ENCODE measurements at regions not wholly inside any gene's neighbourhood (a gene's known extent, or its start where the extent isn't known, plus 50 kb on each side); places are given as distances from the start of the nearest gene placed in this dataset.

- Mint-ChIP-seq H3K27ac (no peak overlapping the region), H3K9me3 (no peaks in the 10 kb centered on the region), H3K36me3 (no peaks in the 10 kb centered on the region), H3K4me1 (no peaks in the 10 kb centered on the region), H3K27me3 (no peaks in the 10 kb centered on the region), H3K4me3 (no peak overlapping the region)
- no peak for ATAC-seq
These were observed 178.2 kb upstream of the GOLIM4 start for GRCh38 chr3:168273917-168274316.

- Mint-ChIP-seq H3K27me3 (no peaks in the 10 kb centered on the region), H3K36me3 (no peaks in the 10 kb centered on the region), H3K4me3 (no peak overlapping the region), H3K9me3 (no peaks in the 10 kb centered on the region), H3K27ac (no peak overlapping the region), H3K4me1 (no peaks in the 10 kb centered on the region)
- ATAC-seq, result no peak
These were observed 177.3 kb upstream of the GOLIM4 start for GRCh38 chr3:168273036-168273435.

GRCh38 chr3:168272343-168272985, 176.7 kb upstream of the GOLIM4 start:
- no peak for ATAC-seq
- H3K27ac Mint-ChIP-seq, result no peak overlapping the region
- H3K4me1 Mint-ChIP-seq, result no peaks in the 10 kb centered on the region

GRCh38 chr3:168271932-168272331, 176.2 kb upstream of the GOLIM4 start:
- H3K27ac Mint-ChIP-seq, result no peak overlapping the region
- no peaks in the 10 kb centered on the region for H3K36me3 Mint-ChIP-seq
- H3K27me3 Mint-ChIP-seq, result no peaks in the 10 kb centered on the region
- H3K4me3 Mint-ChIP-seq, result no peak overlapping the region
- H3K4me1 Mint-ChIP-seq, result no peaks in the 10 kb centered on the region
- no peaks in the 10 kb centered on the region for H3K9me3 Mint-ChIP-seq
- no peak for ATAC-seq

More at GRCh38 chr3:168272343-168272985, 176.7 kb upstream of the GOLIM4 start:
- Mint-ChIP-seq H3K36me3 (no peaks in the 10 kb centered on the region), H3K27me3 (no peaks in the 10 kb centered on the region), H3K4me3 (no peak overlapping the region), H3K9me3 (no peaks in the 10 kb centered on the region)

- ATAC-seq, result no peak
- Mint-ChIP-seq H3K9me3 (no peaks in the 10 kb centered on the region), H3K36me3 (no peaks in the 10 kb centered on the region), H3K4me1 (no peaks in the 10 kb centered on the region), H3K27me3 (no peaks in the 10 kb centered on the region), H3K4me3 (no peak overlapping the region), H3K27ac (no peak overlapping the region)
These were observed 173.3 kb upstream of the GOLIM4 start for GRCh38 chr3:168269001-168269400.

GRCh38 chr3:168267179-168267578, 171.5 kb upstream of the GOLIM4 start:
- Mint-ChIP-seq H3K9me3 (no peaks in the 10 kb centered on the region), H3K36me3 (no peaks in the 10 kb centered on the region), H3K4me3 (no peak overlapping the region), H3K27me3 (peaks cover under 1% of the 10 kb centered on the region), H3K27ac (no peak overlapping the region), H3K4me1 (no peaks in the 10 kb centered on the region)
- ATAC-seq, result no peak

GRCh38 chr3:168266335-168266734, 170.6 kb upstream of the GOLIM4 start:
- Mint-ChIP-seq H3K27me3 (peaks cover 9% of the 10 kb centered on the region), H3K4me3 (no peak overlapping the region), H3K27ac (no peak overlapping the region), H3K4me1 (no peaks in the 10 kb centered on the region), H3K36me3 (no peaks in the 10 kb centered on the region), H3K9me3 (no peaks in the 10 kb centered on the region)
- no peak for ATAC-seq

GRCh38 chr3:168262887-168263286, 167.2 kb upstream of the GOLIM4 start:
- Mint-ChIP-seq H3K27ac (no peak overlapping the region), H3K9me3 (peaks cover 2% of the 10 kb centered on the region), H3K36me3 (no peaks in the 10 kb centered on the region), H3K4me1 (no peaks in the 10 kb centered on the region), H3K4me3 (no peak overlapping the region), H3K27me3 (peaks cover 26% of the 10 kb centered on the region)
- ATAC-seq, result no peak

GRCh38 chr3:168260859-168261258, 165.1 kb upstream of the GOLIM4 start:
- Mint-ChIP-seq H3K27ac (no peak overlapping the region), H3K9me3 (peaks cover 13% of the 10 kb centered on the region), H3K4me1 (no peaks in the 10 kb centered on the region), H3K4me3 (no peak overlapping the region), H3K36me3 (no peaks in the 10 kb centered on the region), H3K27me3 (peaks cover 26% of the 10 kb centered on the region)
- ATAC-seq, result no peak

- Mint-ChIP-seq H3K36me3 (no peaks in the 10 kb centered on the region), H3K4me1 (peaks cover 20% of the 10 kb centered on the region), H3K27ac (no peak overlapping the region), H3K4me3 (no peak overlapping the region), H3K27me3 (peaks cover 50% of the 10 kb centered on the region), H3K9me3 (peaks cover 15% of the 10 kb centered on the region)
- peak; percentile 40 for ATAC-seq
These were observed 155.6 kb upstream of the GOLIM4 start for GRCh38 chr3:168251371-168251770.

GRCh38 chr3:168250415-168250861, 154.7 kb upstream of the GOLIM4 start:
- H3K36me3 Mint-ChIP-seq, result no peaks in the 10 kb centered on the region
- peaks cover 50% of the 10 kb centered on the region for H3K27me3 Mint-ChIP-seq
- H3K4me3 Mint-ChIP-seq, result peak overlapping the region; percentile 57
- no peak overlapping the region for H3K27ac Mint-ChIP-seq
- peaks cover 9% of the 10 kb centered on the region for H3K9me3 Mint-ChIP-seq
- no peak for ATAC-seq
- peaks cover 20% of the 10 kb centered on the region for H3K4me1 Mint-ChIP-seq

GRCh38 chr3:168249550-168250414, 154.1 kb upstream of the GOLIM4 start:
- peak; percentile 67 for ATAC-seq
- Mint-ChIP-seq H3K9me3 (peaks cover 2% of the 10 kb centered on the region), H3K4me1 (peaks cover 20% of the 10 kb centered on the region), H3K36me3 (no peaks in the 10 kb centered on the region), H3K4me3 (peak overlapping the region; percentile 75), H3K27ac (no peak overlapping the region), H3K27me3 (peaks cover 50% of the 10 kb centered on the region)

GRCh38 chr3:168249205-168249549, 153.5 kb upstream of the GOLIM4 start:
- Mint-ChIP-seq H3K4me1 (peaks cover 20% of the 10 kb centered on the region), H3K4me3 (peak overlapping the region; percentile 75), H3K27me3 (peaks cover 50% of the 10 kb centered on the region), H3K9me3 (no peaks in the 10 kb centered on the region), H3K36me3 (no peaks in the 10 kb centered on the region), H3K27ac (no peak overlapping the region)
- ATAC-seq, result no peak

- ATAC-seq, result no peak
- Mint-ChIP-seq H3K4me1 (peaks cover 20% of the 10 kb centered on the region), H3K9me3 (no peaks in the 10 kb centered on the region), H3K36me3 (no peaks in the 10 kb centered on the region), H3K27me3 (peaks cover 50% of the 10 kb centered on the region), H3K27ac (no peak overlapping the region), H3K4me3 (peak overlapping the region; percentile 75)
These were observed 152.9 kb upstream of the GOLIM4 start for GRCh38 chr3:168248383-168249204.

- Mint-ChIP-seq H3K4me3 (no peak overlapping the region), H3K9me3 (peaks cover 3% of the 10 kb centered on the region), H3K27ac (no peak overlapping the region), H3K27me3 (peaks cover 17% of the 10 kb centered on the region), H3K36me3 (no peaks in the 10 kb centered on the region), H3K4me1 (no peaks in the 10 kb centered on the region)
- no peak for ATAC-seq
These were observed 145.4 kb upstream of the GOLIM4 start for GRCh38 chr3:168241156-168241555.
